GM12864 (cell line): ENCODE measurements at regions not wholly inside any gene's neighbourhood (a gene's known extent, or its start where the extent isn't known, plus 50 kb on each side); places are given as distances from the start of the nearest gene placed in this dataset.

Experiments
- DNase-seq: peaks from one replicate; pipeline ENCODE4 v3.0.0-alpha.2; 2011; ENCODE audit warnings: low read depth
- H3K4me3 ChIP-seq: 2 replicates; pipeline ENCODE4 v1.5.1; 2011; ENCODE audit warnings: mild to moderate bottlenecking, low read depth, low read length, control low read depth
- TF ChIP-seq, protein P1 (sequence below): IDR thresholded peaks from 2 replicates; pipeline ENCODE4 v1.5.1; 2011; ENCODE audit warnings: low read depth, mild to moderate bottlenecking, moderate library complexity, low read length, control low read depth, inconsistent platforms; ENCODE audit errors: missing control alignments

DNA sequence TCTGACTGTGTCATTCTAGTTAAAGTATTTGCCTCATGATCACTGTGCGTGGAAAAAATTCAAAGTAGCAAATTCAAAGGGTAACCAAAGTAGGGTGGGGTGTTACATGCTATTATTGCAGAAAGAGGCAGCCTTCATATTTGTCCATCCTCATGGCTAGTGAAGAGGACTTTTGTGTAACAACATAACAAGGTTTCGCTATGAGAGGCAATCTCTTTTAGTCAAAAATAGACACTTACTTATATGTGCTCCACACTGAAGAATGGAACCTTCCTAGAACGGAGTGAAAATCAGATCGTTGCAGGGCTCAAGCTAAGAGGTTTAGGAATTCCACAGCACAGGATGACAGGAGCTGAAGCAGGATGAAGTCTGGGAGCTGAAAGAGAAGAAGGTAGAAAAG, 345.1 kb upstream of the CBLB start:
- TF ChIP-seq, protein P1, sequence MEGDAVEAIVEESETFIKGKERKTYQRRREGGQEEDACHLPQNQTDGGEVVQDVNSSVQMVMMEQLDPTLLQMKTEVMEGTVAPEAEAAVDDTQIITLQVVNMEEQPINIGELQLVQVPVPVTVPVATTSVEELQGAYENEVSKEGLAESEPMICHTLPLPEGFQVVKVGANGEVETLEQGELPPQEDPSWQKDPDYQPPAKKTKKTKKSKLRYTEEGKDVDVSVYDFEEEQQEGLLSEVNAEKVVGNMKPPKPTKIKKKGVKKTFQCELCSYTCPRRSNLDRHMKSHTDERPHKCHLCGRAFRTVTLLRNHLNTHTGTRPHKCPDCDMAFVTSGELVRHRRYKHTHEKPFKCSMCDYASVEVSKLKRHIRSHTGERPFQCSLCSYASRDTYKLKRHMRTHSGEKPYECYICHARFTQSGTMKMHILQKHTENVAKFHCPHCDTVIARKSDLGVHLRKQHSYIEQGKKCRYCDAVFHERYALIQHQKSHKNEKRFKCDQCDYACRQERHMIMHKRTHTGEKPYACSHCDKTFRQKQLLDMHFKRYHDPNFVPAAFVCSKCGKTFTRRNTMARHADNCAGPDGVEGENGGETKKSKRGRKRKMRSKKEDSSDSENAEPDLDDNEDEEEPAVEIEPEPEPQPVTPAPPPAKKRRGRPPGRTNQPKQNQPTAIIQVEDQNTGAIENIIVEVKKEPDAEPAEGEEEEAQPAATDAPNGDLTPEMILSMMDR: no peak
- no peak overlapping the region for H3K4me3 ChIP-seq
- DNase-seq: no peak

DNA sequence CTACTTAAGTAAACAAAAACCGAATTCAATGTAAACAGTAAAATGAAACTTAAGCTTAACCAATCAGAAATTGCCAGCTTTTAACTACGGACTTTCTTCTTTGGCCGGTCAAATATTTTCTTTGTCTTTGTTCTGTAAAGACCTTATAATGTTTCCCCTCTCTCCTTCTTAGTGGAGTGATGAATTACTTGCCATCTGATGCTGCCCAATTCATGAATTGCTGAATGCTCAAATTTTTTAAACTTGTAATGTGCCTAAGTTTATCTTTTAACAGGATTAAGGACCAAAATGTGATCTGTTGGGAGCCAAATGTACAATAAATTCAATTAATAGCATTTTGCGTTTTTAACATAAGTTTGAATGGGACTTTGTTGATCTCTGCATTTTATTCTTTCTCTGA, 345.8 kb upstream of the CBLB start:
- TF ChIP-seq, protein P1: no peak
- no peak for DNase-seq
- H3K4me3 ChIP-seq: no peak overlapping the region

DNA sequence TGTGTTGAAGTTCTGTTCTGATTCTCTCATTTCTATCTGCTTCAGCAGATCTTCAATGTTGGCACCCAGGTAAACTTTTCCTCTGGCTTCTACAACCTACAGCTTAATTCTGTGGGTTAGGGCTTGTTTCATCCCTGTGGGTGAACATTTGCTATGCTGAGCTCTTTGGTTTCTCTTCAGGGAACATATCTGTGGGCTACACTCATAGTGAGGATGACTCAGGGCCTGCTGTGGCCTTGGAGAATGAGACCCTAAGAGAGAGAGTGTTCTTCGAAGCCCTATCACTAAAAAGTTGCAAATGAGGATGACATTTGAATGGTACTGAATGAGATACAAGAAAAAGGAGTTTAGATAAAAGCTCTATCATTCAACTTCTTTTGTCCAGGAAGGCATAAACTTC, 346.2 kb upstream of the CBLB start:
- no peak for DNase-seq
- no peak overlapping the region for H3K4me3 ChIP-seq
- TF ChIP-seq, protein P1: no peak

DNA sequence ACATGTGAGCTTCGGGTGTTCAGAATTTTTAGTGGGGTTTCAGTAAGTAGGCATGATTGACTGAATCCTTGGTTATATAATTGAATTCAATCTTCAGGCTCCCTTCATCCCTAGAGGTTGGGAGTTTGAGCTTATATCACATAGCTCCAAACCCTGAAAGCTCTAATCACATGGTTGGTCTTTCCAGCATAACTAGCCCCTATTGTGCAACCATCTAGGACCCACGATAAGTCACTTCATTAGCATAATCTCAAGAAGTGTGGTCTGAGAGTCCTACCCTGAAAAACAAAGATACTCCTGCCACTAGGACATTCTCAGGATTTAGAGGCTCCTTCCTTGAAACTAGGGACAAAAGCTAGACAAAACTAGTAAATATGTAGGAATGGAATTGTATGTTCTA, 348.9 kb upstream of the CBLB start:
- no peak overlapping the region for H3K4me3 ChIP-seq
- TF ChIP-seq, protein P1: no peak
- DNase-seq: no peak

DNA sequence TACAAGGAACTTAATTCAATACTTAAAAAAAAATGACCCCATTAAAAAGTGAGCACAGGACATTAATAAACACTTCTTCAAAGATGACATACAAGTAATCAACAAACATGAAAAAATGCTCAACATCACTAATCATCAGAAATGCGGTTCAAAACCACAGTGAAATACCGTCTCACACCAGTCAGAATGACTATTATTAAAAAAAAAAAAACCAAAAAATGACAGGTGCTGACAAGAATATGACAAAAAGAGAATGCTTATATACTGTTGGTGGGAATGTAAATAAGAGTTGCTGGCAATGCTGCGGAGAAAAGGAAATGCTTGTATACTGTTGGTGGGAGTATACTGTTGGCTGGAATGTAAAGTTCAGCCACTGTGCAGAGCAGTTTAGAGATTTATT, 358.3 kb upstream of the CBLB start:
- H3K4me3 ChIP-seq: no peak overlapping the region
- no peak for DNase-seq
- TF ChIP-seq, protein P1: no peak

DNA sequence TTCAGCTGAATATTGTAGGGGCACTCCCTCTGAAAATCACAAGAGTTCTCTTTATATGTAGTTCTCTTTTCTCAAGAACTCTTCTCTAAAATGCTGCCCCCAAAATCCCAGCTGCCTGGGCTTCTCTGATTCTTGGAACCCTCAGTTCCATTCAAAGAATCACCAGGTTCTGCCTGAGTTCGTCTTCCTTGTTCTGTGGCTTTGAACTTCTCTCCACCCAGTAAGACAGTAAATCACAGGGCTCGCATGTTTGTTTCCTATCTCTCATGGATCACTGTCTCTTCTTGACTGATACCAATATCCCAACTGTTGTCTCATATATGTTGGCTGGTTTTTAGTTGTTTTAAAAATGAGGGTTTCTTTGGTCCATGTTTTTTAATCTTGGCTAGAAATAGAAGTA, 359.5 kb upstream of the CBLB start:
- no peak overlapping the region for H3K4me3 ChIP-seq
- TF ChIP-seq, protein P1: no peak
- DNase-seq: no peak

DNA sequence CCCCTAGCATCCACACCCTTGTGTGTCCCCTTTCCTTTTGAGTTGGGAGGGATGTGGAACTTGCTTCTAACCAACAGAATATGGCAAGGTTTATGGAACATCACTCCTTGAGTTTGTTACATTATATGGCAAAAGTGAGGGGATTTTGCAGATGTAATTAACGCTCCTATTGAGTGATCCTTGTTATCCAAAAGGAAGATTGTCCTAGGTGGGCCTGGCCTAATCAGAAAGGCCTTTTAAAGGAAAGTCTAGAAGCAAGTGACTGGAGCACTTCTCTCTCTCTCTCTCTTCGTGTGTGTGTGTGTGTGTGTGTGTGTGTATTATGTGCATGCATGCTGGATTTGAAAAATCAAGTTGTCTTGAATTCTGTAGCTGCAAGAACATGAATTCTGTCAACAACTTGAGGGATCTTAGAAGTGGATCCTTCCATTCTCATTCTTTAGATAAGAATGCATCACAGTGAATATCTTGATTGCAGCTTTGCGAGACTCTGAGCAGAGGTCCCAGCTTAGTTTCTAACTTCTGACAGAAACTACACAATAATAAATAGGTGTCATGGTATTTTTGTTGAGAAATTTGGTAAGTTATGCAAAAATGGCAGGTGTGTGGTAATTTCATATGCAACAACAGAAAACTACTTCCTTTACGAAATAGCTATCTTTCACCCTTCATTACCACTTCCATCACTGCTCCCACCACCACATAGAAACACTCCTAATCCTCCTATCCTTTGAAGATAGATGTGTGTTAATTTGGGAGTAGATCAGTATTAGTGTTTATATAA, 360.9 kb upstream of the CBLB start:
- no peak overlapping the region for H3K4me3 ChIP-seq
- no peak for DNase-seq
- TF ChIP-seq, protein P1: no peak
